ENCODE measurements at regions not wholly inside any gene's neighbourhood (a gene's known extent, or its start where the extent isn't known, plus 50 kb on each side); places are given as distances from the start of the nearest gene placed in this dataset.

DNA sequence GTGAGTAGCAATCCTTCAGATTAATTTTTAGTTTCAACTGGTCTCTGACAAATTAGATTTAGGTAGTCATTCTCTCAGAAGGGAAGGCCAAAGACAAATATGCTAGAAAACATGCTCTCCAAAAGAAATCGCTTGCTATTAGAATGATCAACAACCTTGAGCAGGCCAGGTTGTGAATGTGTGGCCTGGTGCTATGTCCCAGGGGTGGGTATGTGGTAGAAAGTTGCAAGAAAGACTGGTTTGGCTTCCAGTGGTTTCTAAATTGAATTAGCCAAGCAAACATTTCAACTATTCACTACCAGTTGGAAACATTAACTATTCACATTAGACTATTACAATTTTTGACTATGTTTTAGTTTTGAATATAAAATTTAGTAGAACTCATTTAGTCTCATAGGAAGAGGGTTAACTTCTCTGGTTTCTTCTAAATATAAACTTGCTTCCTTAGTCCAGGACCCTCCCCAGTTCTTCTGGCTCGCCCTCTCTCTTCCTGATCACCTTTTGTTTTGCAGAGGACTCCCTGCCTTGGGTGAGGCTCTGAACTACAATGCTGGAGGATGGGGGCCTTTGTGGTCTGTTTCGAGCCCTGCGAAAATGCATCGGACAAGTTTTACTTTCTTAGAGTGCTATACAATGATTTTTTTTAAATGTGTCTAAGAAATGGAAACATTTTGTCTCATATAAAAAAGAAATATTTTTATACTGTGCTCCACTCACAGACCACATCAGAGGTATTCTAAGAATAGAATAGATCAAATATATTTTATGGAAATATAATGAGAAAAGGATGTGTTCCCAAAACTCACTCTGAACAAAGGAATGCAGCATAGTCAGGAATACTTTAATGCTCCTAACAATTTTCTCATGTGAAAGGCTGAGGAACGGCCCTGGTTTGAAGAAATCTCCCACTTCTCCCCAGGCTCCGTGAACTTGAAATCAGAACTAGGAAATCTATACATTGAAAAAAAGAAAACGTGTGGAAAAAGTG is 375.0 kb upstream of the ZEB2 start:
- no peak overlapping the region for H3K27ac ChIP-seq (ENCODE audit: low read depth, low read length)
- no peak overlapping the region for H2AFZ ChIP-seq (ENCODE audit: low read length, unreplicated experiment)
- H3K4me1 ChIP-seq (ENCODE audit: control insufficient read depth, insufficient read depth, low read length, unreplicated experiment): no peaks in the 10 kb centered on the region
- H3K36me3 ChIP-seq (ENCODE audit: insufficient read depth, low read length): no peaks in the 10 kb centered on the region
- no peaks in the 10 kb centered on the region for H3K79me2 ChIP-seq (ENCODE audit: control insufficient read depth, insufficient read depth, low read length, unreplicated experiment)
- no peaks in the 10 kb centered on the region for H3K27me3 ChIP-seq (ENCODE audit: insufficient read depth, low read length)
- no peak overlapping the region for H3K4me3 ChIP-seq (ENCODE audit: low read depth, low read length)

DNA sequence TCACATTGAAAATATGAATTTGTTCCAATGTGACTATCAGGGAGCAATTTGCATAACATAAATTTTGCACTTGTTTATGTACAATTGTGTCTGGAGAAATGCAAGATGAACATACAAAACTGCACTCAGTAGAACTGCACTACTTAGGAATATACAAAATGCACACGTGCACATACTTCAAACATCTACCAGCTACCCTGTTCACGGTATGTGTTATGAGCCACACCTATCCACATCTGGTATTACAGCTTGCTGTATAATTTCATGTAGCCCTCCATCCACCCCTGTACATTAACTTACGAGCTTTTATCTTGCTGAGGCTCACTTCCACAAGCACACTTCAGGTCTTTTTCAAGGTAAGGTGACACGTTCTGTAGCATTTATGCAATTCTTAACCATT is 373.5 kb upstream of the ZEB2 start:
- no peaks in the 10 kb centered on the region for H3K27me3 ChIP-seq (ENCODE audit: insufficient read depth, low read length)
- H3K4me1 ChIP-seq (ENCODE audit: control insufficient read depth, insufficient read depth, low read length, unreplicated experiment): no peaks in the 10 kb centered on the region
- no peaks in the 10 kb centered on the region for H3K36me3 ChIP-seq (ENCODE audit: insufficient read depth, low read length)
- H3K27ac ChIP-seq (ENCODE audit: low read depth, low read length): no peak overlapping the region
- no peak overlapping the region for H2AFZ ChIP-seq (ENCODE audit: low read length, unreplicated experiment)
- no peak overlapping the region for H3K4me3 ChIP-seq (ENCODE audit: low read depth, low read length)
- H3K79me2 ChIP-seq (ENCODE audit: control insufficient read depth, insufficient read depth, low read length, unreplicated experiment): no peaks in the 10 kb centered on the region

DNA sequence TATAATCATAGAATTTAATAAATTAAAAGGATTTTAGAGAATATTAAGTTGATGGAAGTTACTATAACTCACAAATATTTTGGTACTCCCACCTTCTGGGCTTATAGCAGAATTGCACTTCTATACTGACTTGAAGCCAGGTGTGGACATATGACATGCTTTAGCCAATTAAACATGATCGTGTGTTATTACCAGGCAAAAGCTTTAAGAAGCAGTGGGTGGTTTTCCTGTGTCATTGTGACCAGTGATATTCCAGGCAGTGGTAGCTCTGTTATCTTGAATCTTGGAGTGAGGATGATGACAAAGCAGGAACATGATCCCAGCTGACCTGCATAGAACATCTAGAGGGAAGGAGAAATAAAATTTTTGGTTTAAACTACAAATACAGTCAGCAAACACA is 370.9 kb upstream of the ZEB2 start:
- H3K4me3 ChIP-seq (ENCODE audit: low read depth, low read length): no peak overlapping the region
- no peaks in the 10 kb centered on the region for H3K36me3 ChIP-seq (ENCODE audit: insufficient read depth, low read length)
- no peaks in the 10 kb centered on the region for H3K27me3 ChIP-seq (ENCODE audit: insufficient read depth, low read length)
- peak overlapping the region; percentile 16 for H2AFZ ChIP-seq (ENCODE audit: low read length, unreplicated experiment)
- no peaks in the 10 kb centered on the region for H3K4me1 ChIP-seq (ENCODE audit: control insufficient read depth, insufficient read depth, low read length, unreplicated experiment)
- no peaks in the 10 kb centered on the region for H3K79me2 ChIP-seq (ENCODE audit: control insufficient read depth, insufficient read depth, low read length, unreplicated experiment)
- H3K27ac ChIP-seq (ENCODE audit: low read depth, low read length): no peak overlapping the region

DNA sequence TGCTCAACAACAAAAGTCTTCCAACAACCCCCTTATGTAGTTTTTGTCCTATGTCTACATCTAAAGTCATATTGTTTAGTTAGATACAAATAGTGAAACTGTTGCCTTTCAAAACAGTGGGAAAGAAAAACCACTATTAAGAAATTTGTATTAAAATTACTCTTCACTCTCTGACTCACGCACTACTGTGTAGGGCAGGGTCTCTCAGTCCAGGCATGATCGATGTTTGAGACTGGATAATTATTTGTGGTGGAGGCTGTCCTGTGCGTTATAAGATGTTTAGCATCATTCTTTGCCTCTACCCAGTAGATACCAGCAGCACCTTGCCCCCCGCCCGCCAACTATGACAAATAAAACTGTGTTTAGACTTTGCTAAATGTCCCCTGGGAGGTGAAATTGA is 369.4 kb upstream of the ZEB2 start:
- H2AFZ ChIP-seq (ENCODE audit: low read length, unreplicated experiment): no peak overlapping the region

DNA sequence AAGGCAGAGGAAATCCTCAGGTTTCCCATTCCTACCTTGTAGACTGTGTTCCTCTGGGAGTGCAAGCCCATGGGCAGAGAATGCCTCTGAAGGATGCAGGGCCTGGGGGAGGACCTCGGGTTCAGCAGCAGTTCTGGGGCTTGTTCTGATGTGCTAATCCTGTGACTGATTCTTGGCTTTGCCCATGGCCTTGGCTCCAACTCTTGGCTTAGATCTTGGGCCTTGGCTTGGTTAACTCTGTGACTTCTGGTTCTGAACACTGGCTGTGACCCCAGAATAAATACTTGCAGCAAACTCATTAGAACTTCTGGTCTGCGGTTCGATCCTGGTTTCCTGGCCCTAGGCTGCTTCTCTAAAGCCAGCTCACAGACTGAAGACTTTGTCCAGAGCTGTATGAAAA is 366.9 kb upstream of the ZEB2 start:
- Histone ChIP-seq H3K79me2 (ENCODE audit: control insufficient read depth, insufficient read depth, low read length, unreplicated experiment) (no peaks in the 10 kb centered on the region), H3K27ac (ENCODE audit: low read depth, low read length) (no peak overlapping the region), H3K36me3 (ENCODE audit: insufficient read depth, low read length) (no peaks in the 10 kb centered on the region), H3K4me1 (ENCODE audit: control insufficient read depth, insufficient read depth, low read length, unreplicated experiment) (no peaks in the 10 kb centered on the region), H3K4me3 (ENCODE audit: low read depth, low read length) (no peak overlapping the region), H2AFZ (ENCODE audit: low read length, unreplicated experiment) (no peak overlapping the region), H3K27me3 (ENCODE audit: insufficient read depth, low read length) (no peaks in the 10 kb centered on the region)

More for the DNA sequence above, 369.4 kb upstream of the ZEB2 start:
- Histone ChIP-seq H3K4me1 (ENCODE audit: control insufficient read depth, insufficient read depth, low read length, unreplicated experiment) (no peaks in the 10 kb centered on the region), H3K79me2 (ENCODE audit: control insufficient read depth, insufficient read depth, low read length, unreplicated experiment) (no peaks in the 10 kb centered on the region), H3K4me3 (ENCODE audit: low read depth, low read length) (no peak overlapping the region), H3K27me3 (ENCODE audit: insufficient read depth, low read length) (no peaks in the 10 kb centered on the region), H3K27ac (ENCODE audit: low read depth, low read length) (no peak overlapping the region), H3K36me3 (ENCODE audit: insufficient read depth, low read length) (no peaks in the 10 kb centered on the region)

DNA sequence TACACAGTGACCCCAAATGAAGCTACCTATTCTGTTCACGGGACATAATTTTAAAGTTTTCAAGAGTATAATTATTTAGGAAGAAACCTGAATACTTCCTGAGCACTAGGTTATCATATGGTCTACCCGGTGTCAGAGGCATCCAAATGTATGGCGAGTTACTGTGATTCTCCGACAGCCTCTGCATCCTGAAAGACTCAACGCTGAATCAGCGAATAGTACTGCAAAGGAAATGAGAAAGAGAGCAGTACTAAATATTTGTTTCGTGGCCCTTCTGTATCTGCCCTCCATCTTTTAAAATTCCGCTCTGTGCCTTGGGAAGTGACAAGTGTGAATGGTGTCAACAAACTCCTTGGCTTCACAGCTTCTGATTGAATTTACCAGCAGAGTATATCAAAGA is 358.0 kb upstream of the ZEB2 start:
- no peak overlapping the region for H2AFZ ChIP-seq (ENCODE audit: low read length, unreplicated experiment)
- H3K79me2 ChIP-seq (ENCODE audit: control insufficient read depth, insufficient read depth, low read length, unreplicated experiment): no peaks in the 10 kb centered on the region
- H3K4me1 ChIP-seq (ENCODE audit: control insufficient read depth, insufficient read depth, low read length, unreplicated experiment): peaks cover 5% of the 10 kb centered on the region
- no peaks in the 10 kb centered on the region for H3K27me3 ChIP-seq (ENCODE audit: insufficient read depth, low read length)
- no peak overlapping the region for H3K4me3 ChIP-seq (ENCODE audit: low read depth, low read length)
- H3K27ac ChIP-seq (ENCODE audit: low read depth, low read length): no peak overlapping the region
- H3K36me3 ChIP-seq (ENCODE audit: insufficient read depth, low read length): no peaks in the 10 kb centered on the region

DNA sequence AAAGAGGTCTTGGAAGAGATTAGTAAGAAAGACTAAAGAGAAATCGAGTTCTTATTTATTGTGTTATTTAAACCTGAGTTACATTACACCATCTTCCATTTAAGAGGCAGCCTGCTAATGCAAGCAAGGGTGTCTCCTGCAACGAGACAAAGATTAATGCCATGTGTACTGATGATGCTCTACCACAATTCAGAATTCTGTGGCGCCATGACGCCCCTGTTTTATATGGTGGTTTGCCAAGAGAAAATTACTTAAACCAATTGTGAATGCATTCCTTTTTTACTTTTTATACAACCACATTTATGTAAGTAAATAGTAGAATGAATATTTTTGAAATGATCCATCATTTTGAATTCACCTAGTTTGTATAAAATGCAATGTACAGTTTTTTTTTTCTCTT is 356.1 kb upstream of the ZEB2 start:
- no peak overlapping the region for H3K27ac ChIP-seq (ENCODE audit: low read depth, low read length)
- no peaks in the 10 kb centered on the region for H3K27me3 ChIP-seq (ENCODE audit: insufficient read depth, low read length)
- H2AFZ ChIP-seq (ENCODE audit: low read length, unreplicated experiment): no peak overlapping the region
- no peaks in the 10 kb centered on the region for H3K79me2 ChIP-seq (ENCODE audit: control insufficient read depth, insufficient read depth, low read length, unreplicated experiment)
- peaks cover 5% of the 10 kb centered on the region for H3K4me1 ChIP-seq (ENCODE audit: control insufficient read depth, insufficient read depth, low read length, unreplicated experiment)
- no peaks in the 10 kb centered on the region for H3K36me3 ChIP-seq (ENCODE audit: insufficient read depth, low read length)
- no peak overlapping the region for H3K4me3 ChIP-seq (ENCODE audit: low read depth, low read length)

DNA sequence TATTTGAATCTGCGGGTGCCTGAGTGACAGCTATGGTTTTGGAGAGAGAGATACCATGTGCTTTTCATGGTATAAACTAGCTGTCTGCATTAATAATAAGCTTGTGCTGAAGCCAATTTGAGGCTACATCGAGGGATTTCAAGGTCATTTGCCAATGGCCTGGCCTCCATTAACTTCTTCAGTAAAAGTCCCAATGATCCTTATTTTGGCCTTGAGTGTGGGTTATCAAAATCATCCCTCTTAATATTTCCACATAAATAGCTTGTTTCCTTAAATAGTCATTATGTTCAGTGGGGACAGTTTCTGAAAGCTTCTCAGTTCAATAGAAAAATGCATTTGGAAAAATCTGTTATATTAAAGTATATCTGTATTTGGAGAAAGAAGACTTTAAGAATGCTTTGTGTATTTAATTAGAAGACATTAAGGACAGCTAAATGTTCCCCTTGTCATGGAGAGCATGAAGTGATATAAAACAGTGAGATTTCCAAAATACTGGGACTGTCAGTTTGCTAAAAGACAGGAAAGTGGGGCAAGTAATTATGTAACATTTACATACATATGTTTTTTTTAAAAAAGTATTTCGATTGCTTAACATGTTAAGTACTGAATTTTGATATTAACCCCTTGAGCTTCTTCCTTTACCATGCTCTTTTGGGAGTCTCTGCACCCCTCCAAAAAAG is 355.5 kb upstream of the ZEB2 start:
- no peaks in the 10 kb centered on the region for H3K36me3 ChIP-seq (ENCODE audit: insufficient read depth, low read length)

DNA sequence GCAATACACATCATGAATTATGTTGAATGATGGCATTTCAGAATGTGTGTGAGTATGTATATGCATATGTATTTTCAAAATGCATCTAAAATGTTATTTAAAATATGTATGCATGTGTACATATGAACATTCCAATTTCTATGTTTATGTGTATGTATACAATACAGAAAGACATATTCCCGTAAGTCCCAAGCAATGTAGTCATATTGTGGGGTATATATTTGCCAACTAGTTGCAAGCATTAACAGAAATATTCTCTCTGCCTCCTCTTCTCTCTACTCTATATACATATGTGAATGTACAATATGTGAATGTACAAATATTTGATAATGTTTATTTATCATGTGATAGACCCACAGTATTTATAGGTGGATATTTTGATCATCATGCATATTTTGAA is 345.8 kb upstream of the ZEB2 start:
- no peaks in the 10 kb centered on the region for H3K27me3 ChIP-seq (ENCODE audit: insufficient read depth, low read length)

More for the DNA sequence above, 355.5 kb upstream of the ZEB2 start:
- Histone ChIP-seq H3K4me3 (ENCODE audit: low read depth, low read length) (no peak overlapping the region), H3K79me2 (ENCODE audit: control insufficient read depth, insufficient read depth, low read length, unreplicated experiment) (no peaks in the 10 kb centered on the region), H3K4me1 (ENCODE audit: control insufficient read depth, insufficient read depth, low read length, unreplicated experiment) (peaks cover 5% of the 10 kb centered on the region), H3K27me3 (ENCODE audit: insufficient read depth, low read length) (no peaks in the 10 kb centered on the region), H3K27ac (ENCODE audit: low read depth, low read length) (no peak overlapping the region), H2AFZ (ENCODE audit: low read length, unreplicated experiment) (no peak overlapping the region)

DNA sequence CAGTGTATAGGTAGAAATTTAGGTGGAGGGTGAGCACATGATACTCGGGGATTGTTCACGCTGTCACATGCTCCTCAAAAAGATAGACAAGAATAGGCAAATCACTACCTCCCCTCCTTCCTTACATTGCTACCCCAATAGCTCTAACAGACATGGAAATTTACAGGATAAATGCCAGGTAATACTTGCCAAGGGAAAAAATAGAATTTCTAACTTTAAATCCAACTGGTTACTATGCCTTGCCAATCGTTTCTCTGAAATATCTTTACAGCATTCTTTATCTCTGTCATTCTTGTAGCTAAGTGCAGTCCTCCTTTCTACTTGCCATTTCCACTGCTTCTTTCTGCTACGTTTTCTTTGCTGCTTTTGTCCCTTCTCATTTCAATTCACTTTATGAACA is 339.8 kb upstream of the ZEB2 start:
- H3K79me2 ChIP-seq (ENCODE audit: control insufficient read depth, insufficient read depth, low read length, unreplicated experiment): no peaks in the 10 kb centered on the region
- H3K27ac ChIP-seq (ENCODE audit: low read depth, low read length): no peak overlapping the region
- no peaks in the 10 kb centered on the region for H3K36me3 ChIP-seq (ENCODE audit: insufficient read depth, low read length)
- H3K4me3 ChIP-seq (ENCODE audit: low read depth, low read length): no peak overlapping the region
- H3K27me3 ChIP-seq (ENCODE audit: insufficient read depth, low read length): no peaks in the 10 kb centered on the region
- no peak overlapping the region for H2AFZ ChIP-seq (ENCODE audit: low read length, unreplicated experiment)
- H3K4me1 ChIP-seq (ENCODE audit: control insufficient read depth, insufficient read depth, low read length, unreplicated experiment): no peaks in the 10 kb centered on the region

More for the DNA sequence above, 345.8 kb upstream of the ZEB2 start:
- H3K36me3 ChIP-seq (ENCODE audit: insufficient read depth, low read length): no peaks in the 10 kb centered on the region
- no peak overlapping the region for H3K4me3 ChIP-seq (ENCODE audit: low read depth, low read length)
- H3K4me1 ChIP-seq (ENCODE audit: control insufficient read depth, insufficient read depth, low read length, unreplicated experiment): no peaks in the 10 kb centered on the region
- H2AFZ ChIP-seq (ENCODE audit: low read length, unreplicated experiment): no peak overlapping the region
- H3K79me2 ChIP-seq (ENCODE audit: control insufficient read depth, insufficient read depth, low read length, unreplicated experiment): no peaks in the 10 kb centered on the region
- H3K27ac ChIP-seq (ENCODE audit: low read depth, low read length): no peak overlapping the region

DNA sequence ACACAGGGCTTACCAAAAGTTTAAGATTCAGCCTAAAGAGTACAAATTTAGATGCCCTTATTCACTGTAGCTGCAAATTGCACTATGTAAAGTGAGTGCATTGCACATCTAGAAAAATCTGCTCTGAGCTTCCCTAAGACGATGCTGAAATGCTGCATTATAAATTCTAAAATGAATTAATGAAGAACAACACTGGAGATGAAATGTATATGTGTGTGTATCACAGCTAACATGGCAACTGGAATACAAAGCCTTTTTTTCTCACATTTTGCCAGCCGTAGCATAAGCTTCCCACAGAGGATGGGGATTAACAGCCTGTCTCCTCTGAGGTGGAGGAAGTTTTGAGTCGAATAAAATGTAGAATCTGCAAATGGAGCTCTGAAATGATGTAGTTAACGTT is 338.3 kb upstream of the ZEB2 start:
- Histone ChIP-seq H3K27me3 (ENCODE audit: insufficient read depth, low read length) (no peaks in the 10 kb centered on the region), H3K4me1 (ENCODE audit: control insufficient read depth, insufficient read depth, low read length, unreplicated experiment) (no peaks in the 10 kb centered on the region), H3K36me3 (ENCODE audit: insufficient read depth, low read length) (no peaks in the 10 kb centered on the region), H3K27ac (ENCODE audit: low read depth, low read length) (no peak overlapping the region), H2AFZ (ENCODE audit: low read length, unreplicated experiment) (no peak overlapping the region), H3K79me2 (ENCODE audit: control insufficient read depth, insufficient read depth, low read length, unreplicated experiment) (no peaks in the 10 kb centered on the region), H3K4me3 (ENCODE audit: low read depth, low read length) (no peak overlapping the region)
